CD1c-positive myeloid dendritic cell (primary cell): ENCODE measurements at regions not wholly inside any gene's neighbourhood (a gene's known extent, or its start where the extent isn't known, plus 50 kb on each side); places are given as distances from the start of the nearest gene placed in this dataset.
"Not testable (repeated sequence)": the region's sequence is repeated elsewhere in the genome, so short reads cannot be mapped to it uniquely, and the experiment has no call there.

Source experiments
- DNase-seq: peaks from one replicate; pipeline ENCODE4 v3.0.0-alpha.2; 2016; ENCODE audit errors: extremely low spot score

- DNase-seq = not testable (repeated sequence)
These were observed 106.7 kb upstream of the IRS4 start for GRCh38 chrX:108843039-108843438.

- no peak for DNase-seq
These were observed 97.6 kb upstream of the IRS4 start for GRCh38 chrX:108833993-108834392.

GRCh38 chrX:108811891-108812290, 75.5 kb upstream of the IRS4 start:
- no peak for DNase-seq

- no peak for DNase-seq
These were observed 58.9 kb upstream of the IRS4 start for GRCh38 chrX:108795240-108795639.
